ENCODE measurements at regions not wholly inside any gene's neighbourhood (a gene's known extent, or its start where the extent isn't known, plus 50 kb on each side); places are given as distances from the start of the nearest gene placed in this dataset.

DNA sequence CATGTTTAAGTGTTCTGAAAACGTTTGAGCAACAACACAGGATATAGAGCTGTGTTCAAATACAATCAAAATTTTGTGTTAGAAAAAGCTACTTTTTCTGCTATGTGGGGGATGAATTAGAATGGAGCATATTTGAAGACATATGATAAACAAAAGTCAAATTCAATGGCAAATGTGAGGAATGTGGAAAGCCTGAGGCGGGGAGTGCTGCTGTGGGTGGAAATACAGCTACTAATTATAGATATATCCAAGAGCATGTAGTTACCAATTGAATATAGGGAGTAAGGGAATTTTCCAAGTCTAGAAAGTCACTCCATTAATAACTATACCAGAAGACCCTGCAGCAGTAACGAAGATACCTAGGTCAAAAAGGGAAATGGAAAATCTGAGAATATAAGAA, 2370.4 kb upstream of the TENM3 start:
- TF ChIP-seq MTA2 (IDR thresholded peaks at IDR 0.05; ENCODE audit: low read depth): no peak
- no peak for TF ChIP-seq POLR2A (IDR thresholded peaks at IDR 0.05; ENCODE audit: low read depth, low read length)
- TF ChIP-seq, protein P1, sequence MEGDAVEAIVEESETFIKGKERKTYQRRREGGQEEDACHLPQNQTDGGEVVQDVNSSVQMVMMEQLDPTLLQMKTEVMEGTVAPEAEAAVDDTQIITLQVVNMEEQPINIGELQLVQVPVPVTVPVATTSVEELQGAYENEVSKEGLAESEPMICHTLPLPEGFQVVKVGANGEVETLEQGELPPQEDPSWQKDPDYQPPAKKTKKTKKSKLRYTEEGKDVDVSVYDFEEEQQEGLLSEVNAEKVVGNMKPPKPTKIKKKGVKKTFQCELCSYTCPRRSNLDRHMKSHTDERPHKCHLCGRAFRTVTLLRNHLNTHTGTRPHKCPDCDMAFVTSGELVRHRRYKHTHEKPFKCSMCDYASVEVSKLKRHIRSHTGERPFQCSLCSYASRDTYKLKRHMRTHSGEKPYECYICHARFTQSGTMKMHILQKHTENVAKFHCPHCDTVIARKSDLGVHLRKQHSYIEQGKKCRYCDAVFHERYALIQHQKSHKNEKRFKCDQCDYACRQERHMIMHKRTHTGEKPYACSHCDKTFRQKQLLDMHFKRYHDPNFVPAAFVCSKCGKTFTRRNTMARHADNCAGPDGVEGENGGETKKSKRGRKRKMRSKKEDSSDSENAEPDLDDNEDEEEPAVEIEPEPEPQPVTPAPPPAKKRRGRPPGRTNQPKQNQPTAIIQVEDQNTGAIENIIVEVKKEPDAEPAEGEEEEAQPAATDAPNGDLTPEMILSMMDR (IDR thresholded peaks at IDR 0.05 in 2 of 3, conservative IDR thresholded peaks at IDR 0.05 in 1 of 3; ENCODE audit: control insufficient read depth in 2 of 3, extremely low read depth in 1 of 3, insufficient read depth in 1 of 3, low read depth in 3 of 3, low read length in 3 of 3): no peak
- TF ChIP-seq RCOR1 (conservative IDR thresholded peaks at IDR 0.05; ENCODE audit: low read depth, low read length): no peak
- TF ChIP-seq ZNF274 (IDR thresholded peaks at IDR 0.05; ENCODE audit: insufficient read depth, insufficient read length): no peak
- TF ChIP-seq EZH2 (IDR thresholded peaks at IDR 0.05; ENCODE audit: borderline replicate concordance, control insufficient read depth, low read depth, low read length): no peak

Measured in GM12878 (cell line).